HepG2 (cell line): ENCODE measurements at regions not wholly inside any gene's neighbourhood (a gene's known extent, or its start where the extent isn't known, plus 50 kb on each side); places are given as distances from the start of the nearest gene placed in this dataset.

Source experiments
- ATAC-seq: fragments of 200-7000 bp; cut with Tn5 transposase; 3 replicates; pipeline ENCODE4 v1.9.1; 2020; ENCODE audit warnings: mild to moderate bottlenecking, moderate library complexity
- BruUV-seq: library from RNA; stranded (reverse); fragments of 400-500 nt; replicated peaks from 2 replicates; lab custom pipeline; 2021; lab: Mats Ljungman, UMichigan
- CTCF ChIA-PET: fragments of 300-600 bp; formaldehyde crosslinking; extraction: SDS; loops from one replicate; lab custom pipeline; 2021; ENCODE audit warnings: low total read pairs, inconsistent platforms, low intra/inter-chr PET ratio; lab: Yijun Ruan, JAX
- POLR2A ChIA-PET: fragments of 350-600 bp; sonication (Branson Sonifier 250); formaldehyde crosslinking; loops from one replicate; lab custom pipeline; 2020; ENCODE audit warnings: antibody characterized with exemption, inconsistent platforms; lab: Yijun Ruan, JAX
- DNase-seq: peaks from one replicate; pipeline ENCODE4 v3.0.0-alpha.2; 2015; ENCODE audit warnings: low spot score
- FAIRE-seq: peaks from 3 replicates; lab custom pipeline; 2011; peaks lifted over from hg19 to GRCh38; lab: Jason Lieb, UNC
- H2AFZ ChIP-seq: one replicate; pipeline ENCODE4 v1.6.1; 2011; ENCODE audit warnings: low read length, inconsistent platforms
- H3K27ac ChIP-seq: fragments of 300-600 bp; 3 replicates; pipeline ENCODE4 v1.8.0; 2011; ENCODE audit warnings: mixed run types, mild to moderate bottlenecking, mixed read lengths, low read length, inconsistent platforms; ENCODE audit not compliant: insufficient read depth; ENCODE audit errors: extremely low read length
- H3K27me3 ChIP-seq, 2 experiments: fragments of 200-600 bp in 1 of 2; 2 replicates in 1 of 2; 3 replicates in 1 of 2; pipeline versions ENCODE4 v1.6.0 to v1.8.0; 2011; ENCODE audit warnings: low read length in 2 of 2, mild to moderate bottlenecking in 2 of 2, moderate library complexity in 2 of 2, inconsistent platforms in 1 of 2; ENCODE audit not compliant: insufficient read depth in 2 of 2, control insufficient read depth in 1 of 2
- H3K36me3 ChIP-seq, 2 experiments: fragments of 200-600 bp in 1 of 2; replicated peaks in 1 of 2; 2 replicates in 1 of 2; 3 replicates in 1 of 2; pipeline versions ENCODE4 v1.5.1 to v1.8.0; 2011; ENCODE audit warnings: low read length in 2 of 2, inconsistent platforms in 1 of 2; ENCODE audit not compliant: insufficient read depth in 2 of 2, control insufficient read depth in 1 of 2
- H3K4me1 ChIP-seq: 2 replicates; pipeline ENCODE4 v1.5.1; 2012; ENCODE audit warnings: low read length, inconsistent platforms; ENCODE audit not compliant: insufficient read depth
- H3K4me2 ChIP-seq: 2 replicates; pipeline ENCODE4 v1.6.0; 2011; ENCODE audit warnings: low read depth, low read length, inconsistent platforms
- H3K4me3 ChIP-seq, 3 experiments: fragments of 200-600 bp in 1 of 3; sonication (generic), shearing (Covaris generic) in 1 of 3; replicated peaks in 1 of 3; 2 replicates each; pipeline ENCODE4 v1.5.1; 2011 to 2016; ENCODE audit warnings: low read length in 3 of 3, inconsistent platforms in 2 of 3, low read depth in 2 of 3, mild to moderate bottlenecking in 2 of 3, control low read depth in 1 of 3, mixed read lengths in 1 of 3; ENCODE audit not compliant: insufficient read depth in 1 of 3
- H3K79me2 ChIP-seq: one replicate; pipeline ENCODE4 v1.6.1; 2011; ENCODE audit warnings: low read length, inconsistent platforms; ENCODE audit not compliant: insufficient read depth
- H3K9ac ChIP-seq: 2 replicates; pipeline ENCODE4 v1.6.0; 2011; ENCODE audit warnings: mild to moderate bottlenecking, low read depth, low read length, inconsistent platforms; ENCODE audit not compliant: insufficient read depth
- H3K9me3 ChIP-seq: 2 replicates; pipeline ENCODE4 v1.5.1; 2012; ENCODE audit warnings: mild to moderate bottlenecking, low read length
- H4K20me1 ChIP-seq: 2 replicates; pipeline ENCODE4 v1.6.0; 2011; ENCODE audit warnings: inconsistent platforms, mild to moderate bottlenecking, low read length, moderate library complexity; ENCODE audit not compliant: insufficient read depth
- ARID2 ChIP-seq: sonication (generic); formaldehyde crosslinking; IDR thresholded peaks from 2 replicates; pipeline ENCODE4 v1.8.1; 2022; ENCODE audit warnings: mild to moderate bottlenecking, missing genetic modification reagents, borderline replicate concordance
- ATF7-NPFF ChIP-seq: sonication (generic); formaldehyde crosslinking; IDR thresholded peaks from 2 replicates; pipeline ENCODE4 v1.8.1; 2023; ENCODE audit warnings: mild to moderate bottlenecking, low read depth, missing genetic modification reagents, moderate library complexity
- FIP1L1 ChIP-seq: fragments of 200-400 bp; formaldehyde crosslinking; IDR thresholded peaks from 2 replicates; pipeline ENCODE4 v1.6.1; 2018; ENCODE audit warnings: low read depth, mild to moderate bottlenecking, low read length, moderate library complexity, borderline replicate concordance; ENCODE audit not compliant: insufficient read depth
- KDM3A ChIP-seq: IDR thresholded peaks from 2 replicates; pipeline ENCODE4 v1.6.1; 2018; ENCODE audit warnings: low read depth, missing compliant biosample characterization
- NR3C1 ChIP-seq: sonication (generic); formaldehyde crosslinking; IDR thresholded peaks from 2 replicates; pipeline ENCODE4 v1.4.0; 2020; ENCODE audit warnings: missing genetic modification reagents
- SNAPC2 ChIP-seq: sonication (generic); formaldehyde crosslinking; IDR thresholded peaks from 2 replicates; pipeline ENCODE4 v1.8.1; 2022; ENCODE audit warnings: mild to moderate bottlenecking, missing genetic modification reagents
- SYNCRIP ChIP-seq: fragments of 200-400 bp; formaldehyde crosslinking; IDR thresholded peaks from 2 replicates; pipeline ENCODE4 v1.6.1; 2018; ENCODE audit warnings: mild to moderate bottlenecking, low read depth, low read length; ENCODE audit not compliant: insufficient read depth
- TBX2 ChIP-seq: sonication (generic); formaldehyde crosslinking; IDR thresholded peaks from 2 replicates; pipeline ENCODE4 v1.5.0; 2020; ENCODE audit warnings: missing genetic modification reagents, mild to moderate bottlenecking, borderline replicate concordance
- YEATS4 ChIP-seq: sonication (generic); formaldehyde crosslinking; IDR thresholded peaks from 2 replicates; pipeline ENCODE4 v1.4.0; 2020; ENCODE audit warnings: missing genetic modification reagents, borderline replicate concordance
- ZIK1 ChIP-seq: sonication (generic); formaldehyde crosslinking; IDR thresholded peaks from 2 replicates; pipeline ENCODE4 v1.5.0; 2020; ENCODE audit warnings: mild to moderate bottlenecking, low read depth, missing genetic modification reagents, borderline replicate concordance
- ZNF546 ChIP-seq: sonication (generic); formaldehyde crosslinking; conservative IDR thresholded peaks from 2 replicates; pipeline ENCODE4 v1.8.1; 2023; ENCODE audit warnings: mild to moderate bottlenecking, missing genetic modification reagents
- WGBS: methylation state at CpG from one replicate; pipeline ENCODE4 v1.1.6; 2017; ENCODE audit warnings: low lambda C conversion rate; 5-methylcytosine and 5-hydroxymethylcytosine counted together
- in situ Hi-C: cut with HindIII; loops from 2 replicates; pipeline ENCODE4 v1.10.0; 2017; ENCODE audit warnings: low pct_unique_long_range_greater_than_20kb; ENCODE audit not compliant: extremely low pct_ligation_motif_present
- intact Hi-C: fragments of 100-400 bp; cut with micrococcal nuclease; formaldehyde crosslinking; loops from one replicate; pipeline ENCODE4 v1.10.0; 2022; ENCODE audit not compliant: unreplicated experiment
- TF ChIP-seq, protein P1 (sequence below): sonication (generic); formaldehyde crosslinking; IDR thresholded peaks from 2 replicates; pipeline ENCODE4 v1.5.1; 2020; ENCODE audit warnings: missing genetic modification reagents, mild to moderate bottlenecking, borderline replicate concordance
- TF ChIP-seq, protein P2 (sequence below): sonication (generic); formaldehyde crosslinking; conservative IDR thresholded peaks from 2 replicates; pipeline ENCODE4 v1.8.1; 2023; ENCODE audit warnings: missing genetic modification reagents
- TF ChIP-seq, protein P3 (sequence below): sonication (generic); formaldehyde crosslinking; IDR thresholded peaks from 2 replicates; pipeline ENCODE4 v1.4.0; 2020; ENCODE audit warnings: mild to moderate bottlenecking, missing genetic modification reagents
- TF ChIP-seq, protein P4 (sequence below): sonication (generic); formaldehyde crosslinking; IDR thresholded peaks from 2 replicates; pipeline ENCODE4 v1.4.0; 2020; ENCODE audit warnings: mild to moderate bottlenecking, missing genetic modification reagents

DNA sequence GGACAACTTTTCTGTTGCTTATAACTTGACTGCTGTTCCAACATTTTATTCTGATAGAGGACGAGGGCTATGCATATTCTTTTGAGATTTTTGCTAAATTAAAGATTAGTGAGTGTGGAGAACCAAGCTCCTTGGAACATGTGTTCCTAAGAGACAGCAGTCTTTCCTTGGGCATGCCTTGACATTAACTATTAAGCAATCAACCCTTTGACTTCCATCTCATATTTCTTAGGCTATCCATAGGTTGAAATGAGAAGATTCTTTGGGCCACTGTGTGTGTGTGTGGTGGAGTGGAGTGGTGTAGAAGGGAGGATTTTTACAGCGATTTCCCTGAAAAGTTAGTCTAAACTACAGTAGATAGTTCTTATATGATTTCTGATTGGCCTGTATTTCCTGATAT is 127.4 kb upstream of the POF1B start:
- H3K79me2 ChIP-seq: no peaks in the 10 kb centered on the region
- no peak overlapping the region for H3K9ac ChIP-seq
- in situ Hi-C loops (no loop called here), intact Hi-C loops (no loop called here)
- no peak overlapping the region for H3K27ac ChIP-seq
- no peaks in the 10 kb centered on the region for H3K36me3 ChIP-seq
- POLR2A ChIA-PET: no interaction called here
- WGBS: 0% methylated on average over 2 of the region's 2 CpGs
- CTCF ChIA-PET: no interaction called here
- no peaks in the 10 kb centered on the region for H3K9me3 ChIP-seq
- no peaks in the 10 kb centered on the region for H4K20me1 ChIP-seq
- FAIRE-seq (no peak), ATAC-seq (no peak), DNase-seq (no peak)
- H3K4me1 ChIP-seq: no peaks in the 10 kb centered on the region
- H2AFZ ChIP-seq: no peak overlapping the region
- H3K4me2 ChIP-seq: no peak overlapping the region
- BruUV-seq: no TSS peak
- TF ChIP-seq YEATS4 (no peak), TBX2 (CRISPR knock-in tag) (no peak), ATF7-NPFF (CRISPR knock-in tag) (no peak), NR3C1 (no peak), KDM3A (no peak), SYNCRIP (no peak), ARID2 (CRISPR knock-in tag) (no peak), FIP1L1 (no peak), ZIK1 (CRISPR knock-in tag) (no peak), SNAPC2 (CRISPR knock-in tag) (no peak), ZNF546 (no peak)
- TF ChIP-seq, protein P1, sequence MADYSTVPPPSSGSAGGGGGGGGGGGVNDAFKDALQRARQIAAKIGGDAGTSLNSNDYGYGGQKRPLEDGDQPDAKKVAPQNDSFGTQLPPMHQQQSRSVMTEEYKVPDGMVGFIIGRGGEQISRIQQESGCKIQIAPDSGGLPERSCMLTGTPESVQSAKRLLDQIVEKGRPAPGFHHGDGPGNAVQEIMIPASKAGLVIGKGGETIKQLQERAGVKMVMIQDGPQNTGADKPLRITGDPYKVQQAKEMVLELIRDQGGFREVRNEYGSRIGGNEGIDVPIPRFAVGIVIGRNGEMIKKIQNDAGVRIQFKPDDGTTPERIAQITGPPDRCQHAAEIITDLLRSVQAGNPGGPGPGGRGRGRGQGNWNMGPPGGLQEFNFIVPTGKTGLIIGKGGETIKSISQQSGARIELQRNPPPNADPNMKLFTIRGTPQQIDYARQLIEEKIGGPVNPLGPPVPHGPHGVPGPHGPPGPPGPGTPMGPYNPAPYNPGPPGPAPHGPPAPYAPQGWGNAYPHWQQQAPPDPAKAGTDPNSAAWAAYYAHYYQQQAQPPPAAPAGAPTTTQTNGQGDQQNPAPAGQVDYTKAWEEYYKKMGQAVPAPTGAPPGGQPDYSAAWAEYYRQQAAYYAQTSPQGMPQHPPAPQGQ (CRISPR knock-in tag): no peak
- TF ChIP-seq, protein P2, sequence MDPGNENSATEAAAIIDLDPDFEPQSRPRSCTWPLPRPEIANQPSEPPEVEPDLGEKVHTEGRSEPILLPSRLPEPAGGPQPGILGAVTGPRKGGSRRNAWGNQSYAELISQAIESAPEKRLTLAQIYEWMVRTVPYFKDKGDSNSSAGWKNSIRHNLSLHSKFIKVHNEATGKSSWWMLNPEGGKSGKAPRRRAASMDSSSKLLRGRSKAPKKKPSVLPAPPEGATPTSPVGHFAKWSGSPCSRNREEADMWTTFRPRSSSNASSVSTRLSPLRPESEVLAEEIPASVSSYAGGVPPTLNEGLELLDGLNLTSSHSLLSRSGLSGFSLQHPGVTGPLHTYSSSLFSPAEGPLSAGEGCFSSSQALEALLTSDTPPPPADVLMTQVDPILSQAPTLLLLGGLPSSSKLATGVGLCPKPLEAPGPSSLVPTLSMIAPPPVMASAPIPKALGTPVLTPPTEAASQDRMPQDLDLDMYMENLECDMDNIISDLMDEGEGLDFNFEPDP (CRISPR knock-in tag): no peak
- TF ChIP-seq, protein P3, sequence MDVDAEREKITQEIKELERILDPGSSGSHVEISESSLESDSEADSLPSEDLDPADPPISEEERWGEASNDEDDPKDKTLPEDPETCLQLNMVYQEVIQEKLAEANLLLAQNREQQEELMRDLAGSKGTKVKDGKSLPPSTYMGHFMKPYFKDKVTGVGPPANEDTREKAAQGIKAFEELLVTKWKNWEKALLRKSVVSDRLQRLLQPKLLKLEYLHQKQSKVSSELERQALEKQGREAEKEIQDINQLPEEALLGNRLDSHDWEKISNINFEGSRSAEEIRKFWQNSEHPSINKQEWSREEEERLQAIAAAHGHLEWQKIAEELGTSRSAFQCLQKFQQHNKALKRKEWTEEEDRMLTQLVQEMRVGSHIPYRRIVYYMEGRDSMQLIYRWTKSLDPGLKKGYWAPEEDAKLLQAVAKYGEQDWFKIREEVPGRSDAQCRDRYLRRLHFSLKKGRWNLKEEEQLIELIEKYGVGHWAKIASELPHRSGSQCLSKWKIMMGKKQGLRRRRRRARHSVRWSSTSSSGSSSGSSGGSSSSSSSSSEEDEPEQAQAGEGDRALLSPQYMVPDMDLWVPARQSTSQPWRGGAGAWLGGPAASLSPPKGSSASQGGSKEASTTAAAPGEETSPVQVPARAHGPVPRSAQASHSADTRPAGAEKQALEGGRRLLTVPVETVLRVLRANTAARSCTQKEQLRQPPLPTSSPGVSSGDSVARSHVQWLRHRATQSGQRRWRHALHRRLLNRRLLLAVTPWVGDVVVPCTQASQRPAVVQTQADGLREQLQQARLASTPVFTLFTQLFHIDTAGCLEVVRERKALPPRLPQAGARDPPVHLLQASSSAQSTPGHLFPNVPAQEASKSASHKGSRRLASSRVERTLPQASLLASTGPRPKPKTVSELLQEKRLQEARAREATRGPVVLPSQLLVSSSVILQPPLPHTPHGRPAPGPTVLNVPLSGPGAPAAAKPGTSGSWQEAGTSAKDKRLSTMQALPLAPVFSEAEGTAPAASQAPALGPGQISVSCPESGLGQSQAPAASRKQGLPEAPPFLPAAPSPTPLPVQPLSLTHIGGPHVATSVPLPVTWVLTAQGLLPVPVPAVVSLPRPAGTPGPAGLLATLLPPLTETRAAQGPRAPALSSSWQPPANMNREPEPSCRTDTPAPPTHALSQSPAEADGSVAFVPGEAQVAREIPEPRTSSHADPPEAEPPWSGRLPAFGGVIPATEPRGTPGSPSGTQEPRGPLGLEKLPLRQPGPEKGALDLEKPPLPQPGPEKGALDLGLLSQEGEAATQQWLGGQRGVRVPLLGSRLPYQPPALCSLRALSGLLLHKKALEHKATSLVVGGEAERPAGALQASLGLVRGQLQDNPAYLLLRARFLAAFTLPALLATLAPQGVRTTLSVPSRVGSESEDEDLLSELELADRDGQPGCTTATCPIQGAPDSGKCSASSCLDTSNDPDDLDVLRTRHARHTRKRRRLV (CRISPR knock-in tag): no peak
- TF ChIP-seq, protein P4, sequence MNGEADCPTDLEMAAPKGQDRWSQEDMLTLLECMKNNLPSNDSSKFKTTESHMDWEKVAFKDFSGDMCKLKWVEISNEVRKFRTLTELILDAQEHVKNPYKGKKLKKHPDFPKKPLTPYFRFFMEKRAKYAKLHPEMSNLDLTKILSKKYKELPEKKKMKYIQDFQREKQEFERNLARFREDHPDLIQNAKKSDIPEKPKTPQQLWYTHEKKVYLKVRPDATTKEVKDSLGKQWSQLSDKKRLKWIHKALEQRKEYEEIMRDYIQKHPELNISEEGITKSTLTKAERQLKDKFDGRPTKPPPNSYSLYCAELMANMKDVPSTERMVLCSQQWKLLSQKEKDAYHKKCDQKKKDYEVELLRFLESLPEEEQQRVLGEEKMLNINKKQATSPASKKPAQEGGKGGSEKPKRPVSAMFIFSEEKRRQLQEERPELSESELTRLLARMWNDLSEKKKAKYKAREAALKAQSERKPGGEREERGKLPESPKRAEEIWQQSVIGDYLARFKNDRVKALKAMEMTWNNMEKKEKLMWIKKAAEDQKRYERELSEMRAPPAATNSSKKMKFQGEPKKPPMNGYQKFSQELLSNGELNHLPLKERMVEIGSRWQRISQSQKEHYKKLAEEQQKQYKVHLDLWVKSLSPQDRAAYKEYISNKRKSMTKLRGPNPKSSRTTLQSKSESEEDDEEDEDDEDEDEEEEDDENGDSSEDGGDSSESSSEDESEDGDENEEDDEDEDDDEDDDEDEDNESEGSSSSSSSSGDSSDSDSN (CRISPR knock-in tag): no peak
- H3K27me3 ChIP-seq: no peaks in the 10 kb centered on the region
- H3K4me3 ChIP-seq: no peak overlapping the region
